KG1 (cell line): ENCODE measurements at regions not wholly inside any gene's neighbourhood (a gene's known extent, or its start where the extent isn't known, plus 50 kb on each side); places are given as distances from the start of the nearest gene placed in this dataset.

Experiments
- DNase-seq: peaks from one replicate; lab custom pipeline; 2025; lab: John Stamatoyannopoulos, UW

DNA sequence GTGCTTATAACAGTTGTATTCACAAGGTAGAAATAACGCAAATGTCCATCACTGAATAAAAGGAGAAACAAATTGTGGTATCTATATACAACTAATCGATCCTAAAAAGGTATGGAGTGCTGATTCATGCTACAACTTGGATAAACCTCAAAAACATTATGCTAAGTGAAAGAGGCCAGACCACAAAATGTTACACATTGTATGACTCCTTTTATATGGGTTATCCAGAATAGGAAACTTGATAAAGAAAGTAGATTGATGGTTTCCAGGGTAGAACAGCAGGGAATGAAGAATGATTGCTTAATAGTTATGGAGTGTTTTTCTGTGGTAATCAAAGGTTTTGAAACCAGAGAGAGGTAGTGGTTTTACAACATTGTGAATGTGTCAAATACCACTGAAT, 432.2 kb upstream of the TRIB2 start:
- DNase-seq = no peak

DNA sequence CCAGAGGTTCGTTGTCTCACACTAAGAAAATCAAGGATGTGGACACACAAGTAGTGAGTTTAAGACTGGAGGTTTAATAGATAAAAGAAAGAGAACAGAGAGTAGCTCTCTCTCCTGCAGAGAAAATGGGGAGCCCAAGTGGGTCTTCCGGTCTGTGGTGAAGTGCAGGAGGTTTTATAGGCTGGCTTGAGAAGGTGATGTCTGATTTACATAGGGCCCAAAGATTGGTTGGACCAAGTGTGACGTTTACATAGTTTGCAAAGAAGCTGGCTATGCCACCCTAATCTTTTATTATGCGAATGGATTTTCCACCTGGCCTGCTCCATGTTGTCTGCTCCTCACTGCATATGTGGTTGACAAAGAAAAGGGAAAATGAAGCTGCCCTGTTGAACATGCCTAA, 430.4 kb upstream of the TRIB2 start:
- no peak for DNase-seq

DNA sequence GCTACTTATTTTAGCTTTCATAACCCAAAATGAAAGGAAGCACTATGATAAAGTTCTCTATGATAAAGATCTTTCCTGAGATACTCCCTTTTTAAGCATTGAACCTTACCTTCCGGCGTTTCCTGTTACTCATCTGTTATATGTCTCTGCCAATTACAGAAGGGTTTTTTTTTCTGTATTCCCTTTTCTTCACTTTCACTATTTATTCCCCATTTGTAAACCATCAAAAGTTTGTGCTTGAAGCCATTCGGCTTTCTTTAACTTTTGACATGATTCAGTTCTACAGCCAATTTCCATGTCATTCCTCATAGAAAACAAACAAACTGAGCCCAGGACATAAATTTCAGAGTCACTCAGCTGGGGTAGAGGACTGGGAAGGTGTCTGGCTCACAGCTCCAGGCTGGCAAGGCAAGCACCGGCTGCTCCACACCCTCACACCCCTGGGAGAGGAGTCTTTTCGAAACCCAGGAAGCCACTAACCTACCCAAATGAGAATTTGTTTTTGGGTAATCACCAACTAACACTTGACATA, 429.4 kb upstream of the TRIB2 start:
- no peak for DNase-seq

DNA sequence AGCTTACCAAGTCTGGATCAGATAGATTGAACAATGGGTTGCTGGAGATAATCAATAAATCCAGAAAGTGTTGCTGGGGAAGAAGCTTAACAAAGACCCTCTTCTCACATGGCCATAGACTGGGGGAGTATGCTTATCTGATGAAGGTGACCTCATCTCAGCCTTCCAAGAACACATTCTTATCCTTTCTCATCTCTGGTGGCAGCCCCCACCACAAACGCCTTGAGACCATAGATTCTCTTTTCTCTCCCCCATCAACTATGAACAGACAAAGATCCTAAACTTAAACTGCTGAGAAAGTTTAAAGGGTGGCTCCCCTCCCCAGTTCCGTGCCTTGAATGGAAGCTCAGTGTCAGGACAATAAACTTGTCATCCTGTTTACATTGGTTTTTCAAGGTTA, 428.7 kb upstream of the TRIB2 start:
- no peak for DNase-seq

DNA sequence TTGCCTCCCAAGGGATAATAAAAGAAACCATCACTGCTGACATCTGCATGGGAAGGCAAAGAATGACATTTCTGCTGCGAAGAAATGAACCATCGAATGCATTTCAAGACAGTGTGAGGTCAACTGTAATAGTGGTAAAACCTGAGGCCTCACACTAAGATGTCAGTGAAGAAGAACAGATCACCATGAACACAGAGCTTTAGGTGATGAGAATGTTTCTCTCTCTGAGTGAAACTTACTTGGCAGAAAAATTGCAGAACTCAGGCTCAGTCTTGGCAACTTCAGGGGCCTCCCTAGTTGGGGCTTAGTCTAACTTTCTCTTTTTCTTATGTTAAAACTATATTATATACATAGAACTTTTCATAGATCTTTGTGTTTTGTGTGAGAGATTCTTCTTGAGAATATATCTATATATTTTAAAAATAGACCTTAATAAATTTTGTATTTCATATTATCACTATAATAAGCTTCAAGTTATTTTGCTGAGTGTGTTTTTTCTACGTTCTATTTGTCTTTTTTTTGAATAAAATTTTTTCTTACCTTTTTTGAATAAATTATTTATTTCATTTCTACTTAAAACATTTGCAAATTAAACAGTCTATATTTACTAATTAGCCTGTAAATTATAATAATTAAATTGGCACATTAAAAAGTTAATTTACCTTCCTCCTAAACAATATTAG, 427.5 kb upstream of the TRIB2 start:
- no peak for DNase-seq

DNA sequence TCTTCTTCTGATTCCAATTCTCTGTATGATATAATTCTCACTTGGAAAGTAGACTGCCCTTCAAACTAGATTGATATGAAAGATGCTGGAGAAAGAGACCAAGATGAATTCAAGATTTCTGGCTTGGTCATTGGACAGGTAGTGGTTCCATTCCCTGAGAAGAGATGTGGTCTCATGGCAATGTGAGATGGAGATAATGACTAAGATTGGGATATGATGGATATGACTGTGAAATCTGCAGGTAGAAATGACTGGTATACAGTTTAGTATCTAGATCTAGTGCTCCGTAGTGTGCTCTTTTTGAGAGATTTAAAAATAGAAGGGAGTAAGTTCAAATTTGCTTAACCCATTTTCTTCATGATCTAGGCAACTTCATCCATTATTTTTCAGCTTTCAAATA, 425.4 kb upstream of the TRIB2 start:
- DNase-seq = no peak

DNA sequence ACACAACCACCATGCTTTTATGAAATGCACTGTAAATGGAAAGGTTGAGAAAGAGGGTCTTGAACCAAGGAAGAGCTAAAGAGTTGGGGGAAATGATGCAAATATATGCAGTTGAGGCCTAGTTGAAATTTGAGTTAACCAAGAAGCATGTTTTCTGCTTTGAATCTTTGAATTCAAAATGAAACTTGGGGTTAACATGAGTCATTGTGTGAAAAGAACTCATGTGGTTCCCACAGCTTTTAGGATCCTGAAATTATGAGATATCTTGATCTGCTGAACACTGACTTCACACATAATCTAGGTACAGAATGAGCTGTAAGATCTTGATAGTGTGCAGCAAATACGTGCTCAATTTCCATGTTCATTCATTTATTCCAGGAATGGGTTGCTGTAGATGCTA, 422.9 kb upstream of the TRIB2 start:
- DNase-seq = no peak

DNA sequence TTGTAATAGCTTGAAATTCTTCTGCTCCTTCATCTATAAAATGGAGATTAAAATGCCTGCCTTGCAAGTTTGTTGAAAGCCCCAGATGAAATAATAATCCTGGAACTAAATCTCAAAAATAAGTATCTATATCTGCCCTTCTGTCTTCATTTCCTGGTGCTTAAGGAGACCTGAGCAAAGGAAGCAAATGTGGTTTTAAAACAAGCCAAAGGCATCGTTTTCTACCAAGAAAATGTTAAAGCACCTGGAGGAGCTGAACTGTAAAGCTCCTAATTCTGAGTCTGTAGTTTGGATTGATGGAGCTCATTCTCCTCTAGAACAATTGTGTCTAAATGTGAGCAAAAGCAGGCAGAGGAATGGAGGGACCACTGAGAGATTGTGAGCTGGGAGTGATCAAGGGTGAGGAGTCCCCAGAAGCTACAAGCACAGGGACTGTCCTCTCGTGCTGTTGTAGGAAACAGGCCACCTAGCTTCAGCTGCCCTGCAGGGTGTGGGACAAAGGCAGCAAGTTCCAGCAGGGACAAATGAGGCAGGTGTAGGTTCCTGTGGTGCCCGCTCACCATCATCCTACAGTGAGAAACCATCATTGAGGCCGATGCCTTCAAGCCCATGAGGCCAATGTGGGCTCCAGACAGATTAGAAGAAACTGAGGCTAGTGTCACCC, 420.7 kb upstream of the TRIB2 start:
- DNase-seq = no peak

DNA sequence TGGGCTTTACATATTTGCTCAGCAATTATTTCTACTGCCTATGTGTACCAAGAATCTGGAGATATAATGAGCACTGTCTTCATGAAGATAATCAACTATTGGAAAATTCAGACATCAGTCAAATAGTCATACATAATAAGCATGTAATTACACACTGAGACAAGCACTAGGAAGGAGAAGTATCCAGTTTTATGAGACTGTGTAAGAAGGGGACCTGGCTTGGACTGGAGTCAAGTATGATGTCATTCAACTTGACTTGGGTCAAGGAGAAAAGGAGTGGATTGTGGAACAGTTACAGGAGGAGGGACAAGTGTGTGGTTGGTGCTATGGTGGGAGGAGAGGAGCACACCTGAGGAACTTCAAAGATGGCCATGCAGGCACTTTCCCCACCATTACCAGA, 419.8 kb upstream of the TRIB2 start:
- DNase-seq = no peak

DNA sequence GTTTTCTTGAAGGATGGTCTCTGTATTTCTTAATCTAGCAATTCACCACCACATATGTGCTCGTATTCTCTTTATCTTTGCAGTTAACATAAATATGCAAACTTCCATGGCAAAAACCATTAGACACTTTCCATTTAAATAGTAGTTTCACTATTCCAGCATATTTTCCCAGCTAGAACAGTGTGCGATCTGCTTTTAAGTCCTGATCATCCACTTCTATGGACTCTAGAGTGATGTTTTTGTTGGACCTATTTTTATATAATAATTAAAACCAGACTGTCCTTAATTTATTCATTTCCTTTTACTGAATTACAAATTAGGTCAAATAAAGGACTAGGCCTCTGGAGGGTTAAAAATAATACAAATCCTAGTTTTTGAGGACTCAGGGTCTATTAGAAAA, 418.4 kb upstream of the TRIB2 start:
- DNase-seq = no peak

DNA sequence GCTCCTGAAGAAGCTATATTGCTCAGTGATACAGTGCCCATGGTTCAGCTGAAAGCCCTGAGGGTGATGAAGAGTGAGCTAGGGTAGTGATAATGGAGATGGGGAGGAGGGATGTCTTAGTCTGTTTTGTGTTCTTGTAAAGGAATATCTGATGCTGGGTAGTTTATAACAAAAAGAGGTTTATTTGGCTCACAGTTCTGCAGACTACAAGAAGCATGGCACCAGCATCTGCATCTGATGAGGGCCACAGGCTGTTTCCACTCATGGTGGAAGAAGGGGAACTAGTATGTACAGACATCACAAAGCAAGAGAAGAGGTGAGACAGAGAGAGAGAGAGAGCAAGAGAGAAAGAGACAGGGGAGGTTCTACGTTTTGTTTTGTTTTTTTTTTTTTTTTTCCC, 417.3 kb upstream of the TRIB2 start:
- DNase-seq = no peak

DNA sequence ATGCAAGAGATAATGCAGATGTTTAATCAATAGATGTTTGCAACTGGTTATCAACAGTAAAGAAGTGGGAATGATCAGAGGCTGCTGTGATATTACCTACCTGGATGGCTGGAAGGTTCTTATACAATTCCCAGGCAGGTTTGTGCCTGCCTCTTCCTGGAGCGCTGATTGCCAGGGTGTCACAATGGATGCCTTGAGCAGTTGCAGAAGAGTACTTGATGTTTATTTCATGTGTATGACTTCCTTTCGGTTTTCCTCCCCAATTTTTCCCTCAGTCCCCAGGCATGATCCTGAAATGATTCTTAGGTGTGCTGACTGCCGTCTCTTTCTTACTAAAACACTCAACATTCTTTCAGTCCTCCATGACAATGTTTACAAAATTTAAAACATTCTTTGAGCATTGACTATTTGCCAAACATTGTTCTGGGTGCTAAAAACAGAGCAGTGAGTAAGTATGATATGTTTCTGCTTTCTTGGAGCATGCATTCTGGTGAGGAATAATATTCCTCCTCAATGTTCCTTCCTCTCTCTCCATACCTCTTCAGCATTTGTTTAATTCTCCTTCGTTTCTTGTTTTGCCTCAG, 416.6 kb upstream of the TRIB2 start:
- DNase-seq = no peak

DNA sequence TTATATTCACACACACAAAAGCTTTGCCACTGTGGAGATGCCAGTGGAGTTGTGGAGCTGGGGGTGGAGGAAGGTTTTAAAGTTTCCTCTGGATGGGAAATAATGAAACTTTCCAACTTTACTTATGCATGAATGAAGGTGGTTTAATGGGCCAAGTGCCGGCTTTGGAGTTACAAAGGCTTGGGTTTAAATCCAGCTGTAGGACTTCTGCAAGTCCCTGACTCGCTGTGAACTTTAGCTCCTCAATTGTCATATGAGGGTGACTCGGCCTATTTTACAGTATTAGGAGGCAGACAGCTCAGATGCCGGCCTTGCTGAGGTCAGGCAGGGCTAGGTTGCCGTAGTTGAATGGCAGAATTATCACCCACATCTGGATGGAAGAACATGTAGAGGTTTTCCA, 415.8 kb upstream of the TRIB2 start:
- no peak for DNase-seq

DNA sequence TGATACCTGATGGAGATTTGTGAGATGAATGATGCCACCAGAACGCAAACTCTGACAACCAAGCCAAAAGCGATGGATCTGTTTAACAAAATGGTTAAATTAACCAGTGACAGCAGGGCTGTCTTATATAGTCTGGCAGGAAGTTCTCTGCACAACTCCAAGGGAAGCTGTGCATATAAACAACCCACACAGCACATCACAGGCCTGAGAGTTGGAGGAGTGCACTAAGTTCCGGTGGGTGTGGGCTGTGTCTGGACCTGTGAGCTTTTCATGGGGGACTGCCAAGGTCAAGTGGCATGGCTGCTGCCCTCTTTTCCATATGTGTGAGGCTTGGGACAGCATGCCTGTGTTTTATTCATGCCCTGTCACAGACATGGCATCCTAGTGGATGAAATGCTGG, 414.6 kb upstream of the TRIB2 start:
- no peak for DNase-seq

DNA sequence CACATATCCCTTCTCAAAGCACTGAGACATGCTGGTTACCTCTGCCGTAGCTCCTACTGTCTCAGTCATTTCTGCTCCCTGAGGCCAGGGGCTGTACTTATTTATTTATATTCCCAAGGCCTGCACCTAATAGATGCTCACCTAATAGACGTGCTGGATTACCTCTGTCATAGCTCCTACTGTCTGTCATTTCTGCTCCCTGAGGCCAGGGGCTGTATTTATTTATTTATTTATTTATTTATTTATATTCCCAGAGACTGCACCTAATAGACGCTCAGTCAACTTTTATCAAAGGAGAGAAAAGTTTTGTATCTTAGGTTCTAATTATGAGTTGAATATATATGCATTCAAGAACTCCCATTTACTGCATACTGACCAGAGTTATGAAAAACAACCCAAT, 414.0 kb upstream of the TRIB2 start:
- no peak for DNase-seq

DNA sequence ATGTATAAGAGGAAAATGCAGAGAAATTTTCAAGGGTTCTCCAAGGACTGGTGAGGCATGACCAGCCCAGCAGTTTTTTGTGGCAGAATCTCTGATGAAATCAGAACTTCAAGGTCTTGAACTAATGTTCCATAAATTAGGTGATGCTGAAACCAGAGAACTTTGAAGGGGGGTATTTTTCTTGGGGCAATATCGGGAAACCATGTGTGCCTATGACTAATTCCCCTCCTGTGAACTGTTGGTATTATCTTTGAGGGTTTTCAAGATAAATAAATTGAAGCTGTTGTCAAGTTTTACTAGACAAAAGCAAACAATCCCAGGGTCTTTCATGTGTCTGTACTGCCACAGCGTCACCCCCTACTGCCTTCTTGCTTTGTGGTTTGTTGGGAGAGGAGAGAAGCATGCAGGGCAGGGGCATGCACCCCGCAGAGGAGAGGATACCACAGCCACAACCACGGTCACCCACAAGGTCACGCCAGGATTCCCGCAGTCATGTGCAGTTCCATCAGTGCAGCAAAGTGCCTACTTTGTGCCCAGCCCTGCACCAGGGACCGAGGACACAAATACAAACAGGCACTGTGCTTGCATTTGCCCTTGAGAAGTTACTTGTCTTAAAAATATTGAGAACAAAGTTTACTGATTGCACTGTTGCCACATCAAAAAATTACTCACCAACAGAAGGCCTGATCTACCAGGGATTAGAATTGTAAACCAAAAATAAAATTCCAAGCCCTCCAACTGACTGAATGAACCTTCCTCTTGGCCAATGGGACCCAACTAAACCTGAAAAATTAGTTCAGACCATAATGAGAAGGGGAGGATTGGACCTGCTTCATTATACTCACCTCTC, 413.3 kb upstream of the TRIB2 start:
- DNase-seq = no peak

DNA sequence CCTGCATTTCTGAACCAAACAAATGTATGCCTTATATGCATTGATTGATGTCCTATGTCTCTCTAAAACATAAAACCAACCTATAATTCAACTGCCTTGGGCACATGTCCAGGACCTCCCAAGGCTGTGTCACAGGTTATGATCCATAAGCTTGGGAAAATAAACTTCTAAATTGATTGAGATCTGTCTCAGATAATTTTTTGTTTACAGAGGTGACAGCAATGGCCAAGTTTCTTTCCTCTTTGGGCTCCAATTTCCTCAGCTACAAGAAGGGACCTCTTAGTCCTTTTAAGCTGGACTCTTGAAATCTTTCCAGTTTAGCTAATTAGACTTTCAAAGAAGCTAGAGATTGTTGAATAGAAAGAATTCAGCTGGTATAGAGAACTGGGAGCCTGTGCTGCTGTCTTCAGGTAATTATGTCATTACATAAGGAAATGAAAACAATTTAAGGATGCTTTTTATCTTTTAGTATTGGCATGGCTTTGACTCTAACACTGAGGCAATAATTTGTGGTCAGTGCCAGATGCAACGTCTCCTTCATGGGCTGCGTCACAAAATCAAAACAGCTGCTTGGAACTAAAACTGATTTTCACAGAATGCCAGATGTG, 412.1 kb upstream of the TRIB2 start:
- no peak for DNase-seq

DNA sequence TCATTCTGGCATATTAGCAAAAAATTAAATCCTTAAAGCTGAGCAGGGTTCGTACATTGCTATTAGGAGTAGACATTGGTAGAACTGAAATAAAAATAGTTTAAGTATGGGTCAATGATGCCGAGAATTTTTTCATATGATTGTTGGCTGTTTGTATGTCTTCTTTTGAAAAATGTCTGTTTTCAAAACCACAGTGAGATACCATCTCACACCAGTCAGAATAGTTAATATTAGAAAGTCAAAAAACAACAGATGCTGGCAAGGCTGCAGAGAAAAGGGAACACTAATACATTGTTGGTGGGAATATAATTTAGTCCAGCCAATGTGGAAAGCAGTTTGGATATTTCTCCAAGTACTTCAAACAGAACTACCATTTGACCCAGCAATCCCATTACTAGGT, 410.8 kb upstream of the TRIB2 start:
- DNase-seq = no peak

DNA sequence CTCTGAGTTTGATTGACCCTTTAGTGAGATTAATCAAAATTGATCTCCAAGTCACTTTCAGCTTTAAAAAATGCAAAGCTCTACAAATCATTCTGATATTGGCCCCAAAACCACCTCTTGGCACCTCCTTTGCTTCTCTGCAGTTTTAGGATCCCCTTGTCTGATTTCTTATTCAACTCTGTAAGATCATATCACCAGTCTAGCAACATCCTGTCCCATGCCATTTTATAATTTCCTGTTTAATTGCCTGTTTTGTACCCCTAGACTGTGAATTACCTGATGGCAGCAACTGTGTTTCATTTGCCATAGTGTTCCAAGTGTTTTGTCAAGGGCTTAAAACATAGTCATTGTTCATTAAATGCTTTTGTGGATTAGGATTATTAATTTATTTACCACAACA, 406.3 kb upstream of the TRIB2 start:
- DNase-seq = no peak

DNA sequence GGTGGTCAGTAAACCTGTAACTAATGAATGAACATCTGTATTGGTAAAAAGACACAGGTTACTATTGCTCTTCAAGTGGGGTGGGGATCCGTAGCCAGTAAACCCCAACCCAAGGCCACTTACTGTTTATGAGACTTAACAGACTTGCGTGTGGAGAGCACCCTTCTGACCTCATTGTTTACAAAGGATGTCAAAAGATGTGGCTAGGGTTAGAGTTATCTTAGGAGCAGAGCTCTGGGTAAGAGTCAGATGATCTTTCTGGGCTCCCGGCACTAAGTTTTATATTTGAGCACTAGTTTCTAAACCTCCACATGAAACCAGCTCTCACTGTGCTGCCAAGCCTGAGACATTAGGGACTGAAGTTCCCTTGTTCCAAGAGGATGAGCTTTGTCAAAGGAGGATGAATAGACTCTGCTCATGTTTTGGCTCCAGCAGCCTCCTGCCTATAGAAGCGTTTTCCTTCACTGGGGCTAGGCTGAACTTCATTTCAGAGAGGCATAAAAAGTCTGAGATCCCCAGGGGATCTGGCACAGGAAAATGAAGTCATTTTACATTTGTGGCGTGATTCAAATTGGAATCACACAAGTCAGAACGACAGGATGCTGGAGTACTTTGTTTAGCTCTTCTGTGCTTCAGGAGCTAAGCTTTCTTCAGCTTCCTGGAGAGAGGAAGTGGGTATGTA, 403.1 kb upstream of the TRIB2 start:
- no peak for DNase-seq

DNA sequence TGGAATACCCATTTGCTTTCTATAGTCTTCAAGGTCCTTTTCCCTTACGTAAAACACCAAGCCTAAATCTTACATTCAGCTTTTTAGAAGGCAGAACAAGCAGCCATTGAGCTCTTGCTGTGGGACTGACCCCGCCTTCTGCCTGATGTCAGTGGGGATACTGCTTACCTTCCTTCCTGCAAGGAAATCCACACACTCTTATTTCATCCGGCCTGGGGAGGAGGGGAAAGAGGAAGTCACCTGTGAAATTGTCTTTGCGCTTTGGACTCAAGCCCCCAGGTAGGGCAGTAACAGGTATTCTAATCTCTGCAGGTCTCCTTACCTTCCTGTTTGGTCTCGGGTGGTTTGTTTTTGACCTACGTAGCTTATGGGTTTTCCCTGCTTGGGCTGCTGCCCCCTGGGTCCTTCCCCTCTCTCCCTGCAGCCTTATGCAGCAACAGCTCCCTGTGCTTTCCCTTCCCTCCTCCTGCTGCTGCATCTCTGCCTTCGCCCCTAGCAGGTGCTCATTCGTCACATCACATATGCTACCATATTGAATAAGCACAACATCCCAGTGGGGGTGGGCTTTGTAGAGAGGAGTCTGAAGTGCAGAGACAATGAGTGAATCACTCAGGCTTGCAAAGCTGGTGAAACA, 402.5 kb upstream of the TRIB2 start:
- DNase-seq = no peak
